Suprapubic skin (tissue), 4 donors: ENCODE measurements at regions not wholly inside any gene's neighbourhood (a gene's known extent, or its start where the extent isn't known, plus 50 kb on each side); places are given as distances from the start of the nearest gene placed in this dataset.
A peak's percentile ranks its signal among the peaks of the same experiment; 100 is the strongest.
"Not testable (repeated sequence)": the region's sequence is repeated elsewhere in the genome, so short reads cannot be mapped to it uniquely, and the experiment has no call there.

Experiments
- DNase-seq, 2 donors: peaks; one replicate each; pipeline ENCODE4 v3.0.0-alpha.2; 2019; ENCODE audit warnings: low spot score in 2 of 2
- H3K27ac ChIP-seq: fragments of 200-600 bp; sonication (generic); one replicate; pipeline ENCODE4 v1.5.1; 2019
- H3K27me3 ChIP-seq: fragments of 200-600 bp; sonication (generic); one replicate; pipeline ENCODE4 v1.5.1; 2019
- H3K36me3 ChIP-seq: fragments of 200-600 bp; sonication (generic); one replicate; pipeline ENCODE4 v1.5.1; 2019
- H3K4me1 ChIP-seq: fragments of 200-600 bp; sonication (generic); one replicate; pipeline ENCODE4 v1.5.1; 2019
- H3K4me3 ChIP-seq: fragments of 200-600 bp; sonication (generic); one replicate; pipeline ENCODE4 v1.5.1; 2019; ENCODE audit warnings: mild to moderate bottlenecking
- H3K9me3 ChIP-seq: fragments of 200-600 bp; sonication (generic); one replicate; pipeline ENCODE4 v1.5.1; 2019
- CTCF ChIP-seq, 2 donors: fragments of 200-600 bp in 1 of 2; fragments of 450-650 bp in 1 of 2; sonication (generic) in 1 of 2; IDR thresholded peaks; one replicate each; pipeline ENCODE4 v1.5.1; 2016 to 2019; ENCODE audit warnings: antibody characterized with exemption in 2 of 2, mild to moderate bottlenecking in 1 of 2, moderate library complexity in 1 of 2
- EP300 ChIP-seq: sonication (generic); formaldehyde crosslinking; IDR thresholded peaks from one replicate; pipeline ENCODE4 v1.6.1; 2017; ENCODE audit warnings: antibody characterized with exemption
- POLR2A ChIP-seq, 2 donors: fragments of 450-650 bp; IDR thresholded peaks; one replicate each; pipeline ENCODE4 v1.6.1; 2017; ENCODE audit warnings: antibody characterized with exemption in 2 of 2, mild to moderate bottlenecking in 2 of 2, moderate library complexity in 2 of 2
- POLR2AphosphoS5 ChIP-seq, 3 donors: sonication (generic); formaldehyde crosslinking; IDR thresholded peaks; one replicate each; pipeline ENCODE4 v1.6.1; 2017; ENCODE audit warnings: antibody characterized with exemption in 3 of 3
- WGBS: methylation state at CpG from one replicate; pipeline ENCODE4 v1.1.5; 2018; 5-methylcytosine and 5-hydroxymethylcytosine counted together

GRCh38 chr6:114945392-114945791 is 602.6 kb upstream of the HS3ST5 start:
- H3K4me3 ChIP-seq = no peak overlapping the region
- H3K27ac ChIP-seq = no peak overlapping the region
- H3K36me3 ChIP-seq = no peaks in the 10 kb centered on the region
- H3K4me1 ChIP-seq = no peaks in the 10 kb centered on the region
- DNase-seq = peak in 1 of 2 donors; percentile 74
- H3K9me3 ChIP-seq = peaks cover 3% of the 10 kb centered on the region
- whole genome bisulfite sequencing = 60% methylated on average over 1 of the region's 5 CpGs
- H3K27me3 ChIP-seq = no peaks in the 10 kb centered on the region
- TF ChIP-seq POLR2A (IDR thresholded peaks at IDR 0.05) (no peak), POLR2AphosphoS5 (IDR thresholded peaks at IDR 0.05) (no peak), EP300 (no peak)

GRCh38 chr6:114941078-114941477 is 598.3 kb upstream of the HS3ST5 start:
- Histone ChIP-seq H3K4me3 (no peak overlapping the region), H3K27me3 (no peaks in the 10 kb centered on the region), H3K9me3 (no peaks in the 10 kb centered on the region), H3K27ac (no peak overlapping the region), H3K4me1 (no peaks in the 10 kb centered on the region), H3K36me3 (no peaks in the 10 kb centered on the region)
- no peak for DNase-seq
- no peak for TF ChIP-seq EP300
- TF ChIP-seq POLR2A (IDR thresholded peaks at IDR 0.05) = no peak
- TF ChIP-seq POLR2AphosphoS5 (IDR thresholded peaks at IDR 0.05) = no peak
- no peak for TF ChIP-seq CTCF (IDR thresholded peaks at IDR 0.05)

- H3K36me3 ChIP-seq = no peaks in the 10 kb centered on the region
- H3K27ac ChIP-seq = no peak overlapping the region
- no peaks in the 10 kb centered on the region for H3K9me3 ChIP-seq
- no peak overlapping the region for H3K4me3 ChIP-seq
- no peak for DNase-seq
- H3K27me3 ChIP-seq = no peaks in the 10 kb centered on the region
- TF ChIP-seq POLR2AphosphoS5 (IDR thresholded peaks at IDR 0.05) (no peak), EP300 (no peak), POLR2A (IDR thresholded peaks at IDR 0.05) (no peak), CTCF (IDR thresholded peaks at IDR 0.05) (no peak)
- WGBS = 60% methylated on average over 1 of the region's 1 CpG
- H3K4me1 ChIP-seq = no peaks in the 10 kb centered on the region
Measured at GRCh38 chr6:114940181-114940580, 597.4 kb upstream of the HS3ST5 start.

GRCh38 chr6:114939630-114940029 is 596.8 kb upstream of the HS3ST5 start:
- TF ChIP-seq POLR2A (IDR thresholded peaks at IDR 0.05) (no peak), POLR2AphosphoS5 (IDR thresholded peaks at IDR 0.05) (no peak)
- DNase-seq = no peak
- no peaks in the 10 kb centered on the region for H3K27me3 ChIP-seq
- H3K4me1 ChIP-seq = no peaks in the 10 kb centered on the region
- H3K36me3 ChIP-seq = no peaks in the 10 kb centered on the region
- 49% methylated on average over 2 of the region's 2 CpGs for WGBS
- H3K9me3 ChIP-seq = no peaks in the 10 kb centered on the region
- H3K27ac ChIP-seq = no peak overlapping the region
- no peak overlapping the region for H3K4me3 ChIP-seq

- TF ChIP-seq CTCF (IDR thresholded peaks at IDR 0.05) (no peak), EP300 (no peak), POLR2AphosphoS5 (IDR thresholded peaks at IDR 0.05) (no peak), POLR2A (IDR thresholded peaks at IDR 0.05) (no peak)
- WGBS = 88% methylated on average over 1 of the region's 1 CpG
Measured at GRCh38 chr6:114936080-114936479, 593.3 kb upstream of the HS3ST5 start.

GRCh38 chr6:114934079-114934478 is 591.3 kb upstream of the HS3ST5 start:
- no peak for DNase-seq
- Histone ChIP-seq H3K36me3 (no peaks in the 10 kb centered on the region), H3K4me1 (no peaks in the 10 kb centered on the region), H3K27me3 (no peaks in the 10 kb centered on the region), H3K4me3 (no peak overlapping the region), H3K9me3 (peaks cover 11% of the 10 kb centered on the region), H3K27ac (no peak overlapping the region)
- 82% methylated on average over 1 of the region's 1 CpG for WGBS
- TF ChIP-seq EP300 (no peak), POLR2A (IDR thresholded peaks at IDR 0.05) (no peak), CTCF (IDR thresholded peaks at IDR 0.05) (no peak), POLR2AphosphoS5 (IDR thresholded peaks at IDR 0.05) (no peak)

More at GRCh38 chr6:114936080-114936479, 593.3 kb upstream of the HS3ST5 start:
- Histone ChIP-seq H3K4me1 (no peaks in the 10 kb centered on the region), H3K27ac (no peak overlapping the region), H3K9me3 (peaks cover 11% of the 10 kb centered on the region), H3K27me3 (no peaks in the 10 kb centered on the region), H3K4me3 (no peak overlapping the region), H3K36me3 (no peaks in the 10 kb centered on the region)
- no peak for DNase-seq

GRCh38 chr6:114928731-114929130 is 585.9 kb upstream of the HS3ST5 start:
- H3K9me3 ChIP-seq, H3K27me3 ChIP-seq, H3K4me1 ChIP-seq, H3K36me3 ChIP-seq, DNase-seq, H3K27ac ChIP-seq, H3K4me3 ChIP-seq: not testable (repeated sequence)
- 89% methylated on average over 6 of the region's 8 CpGs for WGBS
